Activated CD8-positive, alpha-beta memory T cell treated with anti-CD3 and anti-CD28 coated beads for 1 hour (primary cell): ENCODE measurements at regions not wholly inside any gene's neighbourhood (a gene's known extent, or its start where the extent isn't known, plus 50 kb on each side); places are given as distances from the start of the nearest gene placed in this dataset.

Experiments used
- DNase-seq, 2 donors: peaks; one replicate each; pipeline ENCODE4 v3.0.0-alpha.2; 2020; ENCODE audit warnings: low read depth in 1 of 2; ENCODE audit errors: extremely low read depth in 1 of 2

GRCh38 chr5:51271261-51271660, 112.0 kb upstream of the ISL1 start:
- no peak for DNase-seq

- DNase-seq = no peak
These were observed 110.2 kb upstream of the ISL1 start for GRCh38 chr5:51273021-51273420.

GRCh38 chr5:51273871-51274270, 109.4 kb upstream of the ISL1 start:
- DNase-seq = no peak

- DNase-seq = no peak
These were observed 107.8 kb upstream of the ISL1 start for GRCh38 chr5:51275428-51275827.

- no peak for DNase-seq
These were observed 107.0 kb upstream of the ISL1 start for GRCh38 chr5:51276250-51276649.

- DNase-seq = no peak
These were observed 104.7 kb upstream of the ISL1 start for GRCh38 chr5:51278539-51278938.

- DNase-seq = no peak
These were observed 103.1 kb upstream of the ISL1 start for GRCh38 chr5:51279983-51280706.

- DNase-seq = no peak
These were observed 97.2 kb upstream of the ISL1 start for GRCh38 chr5:51286046-51286445.

- no peak for DNase-seq
These were observed 80.9 kb upstream of the ISL1 start for GRCh38 chr5:51302343-51302742.

- DNase-seq = no peak
These were observed 56.4 kb upstream of the ISL1 start for GRCh38 chr5:51326844-51327243.
